ENCODE measurements at regions not wholly inside any gene's neighbourhood (a gene's known extent, or its start where the extent isn't known, plus 50 kb on each side); places are given as distances from the start of the nearest gene placed in this dataset.

DNA sequence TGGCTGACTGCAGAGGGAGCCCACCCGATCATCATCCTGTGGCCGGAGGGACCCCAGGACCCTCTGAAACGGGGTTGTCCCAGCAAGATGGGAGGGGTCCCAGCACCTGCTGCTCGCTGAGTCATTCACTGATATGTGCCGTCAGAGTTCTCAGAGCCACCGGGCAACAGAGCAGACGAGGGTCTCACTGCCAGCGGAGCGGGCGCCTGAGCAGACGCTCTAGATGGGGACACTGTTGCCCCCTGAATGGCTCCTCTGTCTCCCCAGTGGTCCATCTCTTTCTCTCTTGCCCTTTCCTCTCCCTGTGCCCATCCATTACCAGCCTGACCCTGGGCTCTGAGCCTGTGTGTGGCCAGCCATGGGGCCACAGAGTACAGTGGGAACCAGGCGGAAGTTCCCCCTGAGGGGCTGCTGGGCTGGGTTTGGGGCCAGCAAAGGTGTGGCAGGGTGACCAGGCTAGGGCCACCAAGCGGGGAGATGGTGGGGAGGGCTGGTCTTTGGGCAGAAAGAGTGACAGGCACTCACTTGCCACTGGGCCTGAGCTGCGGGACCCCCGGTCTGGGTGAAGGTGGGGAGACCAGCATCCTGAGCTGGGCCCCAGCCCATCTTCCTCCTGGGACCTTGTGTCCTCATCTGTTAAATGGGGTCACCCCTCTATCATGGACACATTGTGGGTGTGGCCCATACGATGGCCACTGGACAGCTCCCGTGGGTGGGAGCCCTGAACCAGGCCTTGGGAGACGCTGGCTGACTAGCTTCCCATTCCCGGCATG, 90.9 kb downstream of the HMX1 start:
- Histone ChIP-seq H3K79me2 (no peaks in the 10 kb centered on the region), H4K20me1 (ENCODE audit: insufficient read depth, poor library complexity, severe bottlenecking) (no peaks in the 10 kb centered on the region), H2AFZ (no peak overlapping the region), H3K36me3 (replicated peaks; ENCODE audit: insufficient read depth, low read depth) (no peaks in the 10 kb centered on the region), H3K4me1 (ENCODE audit: insufficient read depth) (no peaks in the 10 kb centered on the region), H3K27me3 (no peaks in the 10 kb centered on the region), H3K4me3 (no peak overlapping the region), H3K4me2 (no peak overlapping the region), H3K27ac (no peak overlapping the region), H3K9me3 (ENCODE audit: low read depth) (no peaks in the 10 kb centered on the region), H3K9me2 (replicated peaks; ENCODE audit: insufficient read depth) (no peaks in the 10 kb centered on the region)
- WGBS (ENCODE audit: low lambda C conversion rate, missing lambda C conversion rate): 88% methylated on average over 18 of the region's 19 CpGs
- DNase-seq (ENCODE audit: low spot score): no peak
- TF ChIP-seq CTCF (IDR thresholded peaks at IDR 0.05; ENCODE audit: poor library complexity) (no peak), EZH2phosphoT487 (IDR thresholded peaks at IDR 0.05; ENCODE audit: low read depth, severe bottlenecking, unreplicated experiment) (no peak), EZH2 (IDR thresholded peaks at IDR 0.05; ENCODE audit: borderline replicate concordance) (no peak)

DNA sequence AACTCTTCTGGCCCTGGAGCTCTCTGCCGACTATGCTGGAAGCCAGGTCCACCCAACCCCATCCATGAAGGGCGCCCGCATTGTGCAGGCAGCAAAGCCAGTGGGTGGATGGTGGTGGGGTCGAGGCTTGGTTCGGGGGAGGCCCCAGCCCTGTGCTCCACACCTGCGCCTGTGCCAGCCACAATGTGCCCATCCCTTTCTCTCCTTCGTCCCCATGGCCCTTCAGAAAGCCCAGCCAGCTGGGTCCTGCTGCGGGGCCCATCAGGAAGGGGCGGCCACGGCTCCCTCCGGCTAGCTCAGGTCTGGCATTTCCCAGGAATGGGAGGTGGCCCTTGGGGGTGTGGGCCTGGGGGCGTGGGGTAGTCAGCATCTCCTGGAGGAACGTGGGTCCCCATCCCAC, 91.6 kb downstream of the HMX1 start:
- Histone ChIP-seq H3K9me2 (replicated peaks; ENCODE audit: insufficient read depth) (no peaks in the 10 kb centered on the region), H3K36me3 (replicated peaks; ENCODE audit: insufficient read depth, low read depth) (no peaks in the 10 kb centered on the region), H3K27me3 (no peaks in the 10 kb centered on the region), H2AFZ (no peak overlapping the region), H3K27ac (no peak overlapping the region), H3K4me1 (ENCODE audit: insufficient read depth) (no peaks in the 10 kb centered on the region), H3K4me3 (no peak overlapping the region), H3K79me2 (no peaks in the 10 kb centered on the region), H4K20me1 (ENCODE audit: insufficient read depth, poor library complexity, severe bottlenecking) (no peaks in the 10 kb centered on the region), H3K4me2 (no peak overlapping the region), H3K9me3 (ENCODE audit: low read depth) (no peaks in the 10 kb centered on the region)
- DNase-seq (ENCODE audit: low spot score): no peak
- no peak for TF ChIP-seq EZH2phosphoT487 (IDR thresholded peaks at IDR 0.05; ENCODE audit: low read depth, severe bottlenecking, unreplicated experiment)
- TF ChIP-seq CTCF (IDR thresholded peaks at IDR 0.05; ENCODE audit: poor library complexity): no peak
- no peak for TF ChIP-seq EZH2 (IDR thresholded peaks at IDR 0.05; ENCODE audit: borderline replicate concordance)
- WGBS (ENCODE audit: low lambda C conversion rate, missing lambda C conversion rate): 83% methylated on average over 13 of the region's 13 CpGs

DNA sequence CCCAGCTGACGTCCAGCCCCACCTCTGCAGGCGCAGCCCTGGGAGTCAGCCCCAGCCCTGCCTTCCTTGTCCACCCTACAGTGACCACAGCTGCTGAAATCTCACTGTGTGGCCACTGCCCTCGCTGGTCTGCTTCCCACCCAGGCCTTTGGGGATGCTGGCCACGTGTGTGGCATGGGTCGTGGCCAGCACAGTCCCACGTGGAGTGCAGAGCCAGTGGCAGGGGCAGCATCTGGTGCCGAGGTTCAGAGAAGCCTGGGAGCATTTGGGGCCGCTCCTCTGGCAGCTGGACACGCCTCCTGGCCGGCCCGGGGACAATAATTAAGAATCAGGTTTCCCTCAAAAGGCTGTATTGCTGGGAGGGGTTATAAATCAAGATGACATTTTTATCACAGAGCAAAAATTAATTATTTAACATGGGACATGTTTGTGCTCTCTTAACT, 92.1 kb downstream of the HMX1 start:
- H3K27ac ChIP-seq: no peak overlapping the region
- H3K9me2 ChIP-seq (replicated peaks; ENCODE audit: insufficient read depth): no peaks in the 10 kb centered on the region
- peak; percentile 37 for DNase-seq (ENCODE audit: low spot score)
- no peak for TF ChIP-seq EZH2 (IDR thresholded peaks at IDR 0.05; ENCODE audit: borderline replicate concordance)
- TF ChIP-seq EZH2phosphoT487 (IDR thresholded peaks at IDR 0.05; ENCODE audit: low read depth, severe bottlenecking, unreplicated experiment): no peak
- no peak overlapping the region for H3K4me3 ChIP-seq
- peak overlapping the region; percentile 25 for H3K4me2 ChIP-seq
- no peaks in the 10 kb centered on the region for H3K79me2 ChIP-seq
- WGBS (ENCODE audit: low lambda C conversion rate, missing lambda C conversion rate): 48% methylated on average over 11 of the region's 11 CpGs
- H3K4me1 ChIP-seq (ENCODE audit: insufficient read depth): no peaks in the 10 kb centered on the region
- no peaks in the 10 kb centered on the region for H3K27me3 ChIP-seq
- no peaks in the 10 kb centered on the region for H3K9me3 ChIP-seq (ENCODE audit: low read depth)
- H4K20me1 ChIP-seq (ENCODE audit: insufficient read depth, poor library complexity, severe bottlenecking): no peaks in the 10 kb centered on the region
- no peaks in the 10 kb centered on the region for H3K36me3 ChIP-seq (replicated peaks; ENCODE audit: insufficient read depth, low read depth)
- no peak overlapping the region for H2AFZ ChIP-seq

GRCh38 chr4:8778760-8779159, 92.9 kb downstream of the HMX1 start:
- DNase-seq (ENCODE audit: low spot score): no peak
- WGBS (ENCODE audit: low lambda C conversion rate, missing lambda C conversion rate): 78% methylated on average over 8 of the region's 9 CpGs
- Histone ChIP-seq H3K27ac (no peak overlapping the region), H2AFZ (no peak overlapping the region), H3K9me2 (replicated peaks; ENCODE audit: insufficient read depth) (no peaks in the 10 kb centered on the region), H3K4me2 (no peak overlapping the region), H3K4me3 (no peak overlapping the region), H3K27me3 (no peaks in the 10 kb centered on the region), H3K36me3 (replicated peaks; ENCODE audit: insufficient read depth, low read depth) (no peaks in the 10 kb centered on the region), H3K9me3 (ENCODE audit: low read depth) (no peaks in the 10 kb centered on the region), H3K79me2 (no peaks in the 10 kb centered on the region), H4K20me1 (ENCODE audit: insufficient read depth, poor library complexity, severe bottlenecking) (no peaks in the 10 kb centered on the region), H3K4me1 (ENCODE audit: insufficient read depth) (no peaks in the 10 kb centered on the region)
- no peak for TF ChIP-seq EZH2phosphoT487 (IDR thresholded peaks at IDR 0.05; ENCODE audit: low read depth, severe bottlenecking, unreplicated experiment)
- TF ChIP-seq CTCF (IDR thresholded peaks at IDR 0.05; ENCODE audit: poor library complexity): no peak
- TF ChIP-seq EZH2 (IDR thresholded peaks at IDR 0.05; ENCODE audit: borderline replicate concordance): no peak
